Superior temporal gyrus (tissue), 1 donor: ENCODE measurements at regions not wholly inside any gene's neighbourhood (a gene's known extent, or its start where the extent isn't known, plus 50 kb on each side); places are given as distances from the start of the nearest gene placed in this dataset.

Experiments
- DNase-seq: peaks from one replicate; pipeline ENCODE4 v3.0.0-alpha.2; 2016; ENCODE audit errors: extremely low spot score

- no peak for DNase-seq
These were observed 659.2 kb downstream of the HDGFL1 start for GRCh38 chr6:23228439-23229024.

- DNase-seq = no peak
These were observed 674.5 kb downstream of the HDGFL1 start for GRCh38 chr6:23243854-23244253.

GRCh38 chr6:23244300-23244699 lies 674.9 kb downstream of the HDGFL1 start:
- no peak for DNase-seq

- no peak for DNase-seq
These were observed 676.2 kb downstream of the HDGFL1 start for GRCh38 chr6:23245572-23245971.

- DNase-seq = no peak
These were observed 677.5 kb downstream of the HDGFL1 start for GRCh38 chr6:23246896-23247295.

- DNase-seq = no peak
These were observed 681.2 kb downstream of the HDGFL1 start for GRCh38 chr6:23250556-23250955.

- no peak for DNase-seq
These were observed 693.5 kb downstream of the HDGFL1 start for GRCh38 chr6:23262864-23263263.

GRCh38 chr6:23265270-23265669 lies 695.9 kb downstream of the HDGFL1 start:
- no peak for DNase-seq

GRCh38 chr6:23266536-23266935 lies 697.2 kb downstream of the HDGFL1 start:
- DNase-seq = no peak

- DNase-seq = no peak
These were observed 698.3 kb downstream of the HDGFL1 start for GRCh38 chr6:23267651-23268050.

- no peak for DNase-seq
These were observed 699.0 kb downstream of the HDGFL1 start for GRCh38 chr6:23268348-23268747.

- DNase-seq = no peak
These were observed 700.1 kb downstream of the HDGFL1 start for GRCh38 chr6:23269436-23269835.

GRCh38 chr6:23272536-23272935 lies 703.2 kb downstream of the HDGFL1 start:
- DNase-seq = no peak

GRCh38 chr6:23277521-23278179 lies 708.3 kb downstream of the HDGFL1 start:
- DNase-seq = peak; percentile 62

- DNase-seq = no peak
These were observed 708.8 kb downstream of the HDGFL1 start for GRCh38 chr6:23278180-23278532.

GRCh38 chr6:23280437-23280836 lies 711.1 kb downstream of the HDGFL1 start:
- DNase-seq = peak; percentile 60

GRCh38 chr6:23282252-23283021 lies 713.1 kb downstream of the HDGFL1 start:
- DNase-seq = no peak

GRCh38 chr6:23293653-23294052 lies 724.3 kb downstream of the HDGFL1 start:
- no peak for DNase-seq

GRCh38 chr6:23301556-23301955 lies 732.2 kb downstream of the HDGFL1 start:
- DNase-seq = no peak

GRCh38 chr6:23302514-23302913 lies 733.1 kb downstream of the HDGFL1 start:
- no peak for DNase-seq

- DNase-seq = no peak
These were observed 736.1 kb downstream of the HDGFL1 start for GRCh38 chr6:23305325-23305943.

- DNase-seq = no peak
These were observed 737.0 kb downstream of the HDGFL1 start for GRCh38 chr6:23306251-23306950.
